ENCODE measurements at regions not wholly inside any gene's neighbourhood (a gene's known extent, or its start where the extent isn't known, plus 50 kb on each side); places are given as distances from the start of the nearest gene placed in this dataset.
"Not testable (repeated sequence)": the region's sequence is repeated elsewhere in the genome, so short reads cannot be mapped to it uniquely, and the experiment has no call there.

GRCh38 chr13:62375653-62376052 is 960.0 kb upstream of the PCDH20 start (continued):
- TF ChIP-seq SMAD1 (IDR thresholded peaks at IDR 0.05; ENCODE audit: low read depth, partially characterized antibody) (no peak), SREBF2 (IDR thresholded peaks at IDR 0.05; ENCODE audit: low read length) (no peak), IKZF2 (IDR thresholded peaks at IDR 0.05) (no peak), MYB (IDR thresholded peaks at IDR 0.05; ENCODE audit: borderline replicate concordance, low read depth, low read length) (no peak), ZBTB33 (IDR thresholded peaks at IDR 0.05) (no peak), GATAD2B (conservative IDR thresholded peaks at IDR 0.05; ENCODE audit: low read depth) (no peak), FOS (IDR thresholded peaks at IDR 0.05; ENCODE audit: borderline replicate concordance, extremely low read depth, insufficient read length) (no peak), CHD4 (IDR thresholded peaks at IDR 0.05) (no peak)

GRCh38 chr13:62371737-62372136 is 956.1 kb upstream of the PCDH20 start:
- FAIRE-seq: no peak
- ChIA-PET CTCF (interaction anchor here (1.2 kb wide), 1 partner anchor 12 kb away, joined by 3 read pairs; no protein-coding TSS in a partner anchor), RAD21 (ENCODE audit: unreplicated experiment) (no interaction called here), SMC1A (ENCODE audit: uncharacterized antibody, unreplicated experiment) (no interaction called here), POLR2A (no interaction called here)
- no peaks in the 10 kb centered on the region for H3K36me3 ChIP-seq (ENCODE audit: control insufficient read depth in 2 of 2, insufficient read depth in 2 of 2, low read length in 1 of 2)
- H3K4me2 ChIP-seq (ENCODE audit: control insufficient read depth, insufficient read depth): no peak overlapping the region
- H3K4me3 ChIP-seq: no peak overlapping the region
- no TSS peak for BruUV-seq (replicated peaks)
- no peaks in the 10 kb centered on the region for H3K79me2 ChIP-seq (ENCODE audit: control insufficient read depth, insufficient read depth, low read length)
- WGBS (ENCODE audit: insufficient coverage, insufficient replicate concordance, low lambda C conversion rate, missing lambda C conversion rate): 0% methylated on average over 2 of the region's 2 CpGs
- in situ Hi-C loops (cut with MboI) (loop anchor here (25.0 kb wide), 1 partner anchor 484 kb away; no protein-coding TSS in a partner anchor), intact Hi-C loops (cut with micrococcal nuclease; ENCODE audit: unreplicated experiment) (no loop called here)
- H3K27ac ChIP-seq (ENCODE audit: control insufficient read depth, insufficient read depth): no peak overlapping the region
- DNase-seq (ENCODE audit: low read depth, low spot score): no peak
- H2AFZ ChIP-seq (ENCODE audit: control insufficient read depth, low read depth, low read length): no peak overlapping the region
- no peak for ATAC-seq
- H3K9ac ChIP-seq (ENCODE audit: control insufficient read depth, insufficient read depth, low read length): no peak overlapping the region
- no peaks in the 10 kb centered on the region for H3K27me3 ChIP-seq (replicated peaks in 1 of 2; ENCODE audit: control insufficient read depth in 2 of 2, insufficient read depth in 2 of 2, low read length in 1 of 2)
- no peaks in the 10 kb centered on the region for H3K9me3 ChIP-seq (replicated peaks; ENCODE audit: control insufficient read depth, insufficient read depth, low read length)
- H4K20me1 ChIP-seq (ENCODE audit: control insufficient read depth, insufficient read depth): no peaks in the 10 kb centered on the region
- H3K4me1 ChIP-seq (ENCODE audit: control insufficient read depth, insufficient read depth, low read length): no peaks in the 10 kb centered on the region
- no peak for TF ChIP-seq EZH2 (IDR thresholded peaks at IDR 0.05; ENCODE audit: borderline replicate concordance, control insufficient read depth, low read depth, low read length)
- TF ChIP-seq NR2C2 (IDR thresholded peaks at IDR 0.05; ENCODE audit: borderline replicate concordance, control insufficient read depth, insufficient read length, low read depth): no peak
- TF ChIP-seq SPI1 (IDR thresholded peaks at IDR 0.05; ENCODE audit: borderline replicate concordance, insufficient read depth, low read depth, low read length): no peak
- TF ChIP-seq TCF7 (IDR thresholded peaks at IDR 0.05; ENCODE audit: borderline replicate concordance): no peak
- TF ChIP-seq HDGF (IDR thresholded peaks at IDR 0.05): no peak
- no peak for TF ChIP-seq NFYA (IDR thresholded peaks at IDR 0.05; ENCODE audit: borderline replicate concordance, low read depth, low read length)

GRCh38 chr13:62367971-62368370 is 952.3 kb upstream of the PCDH20 start:
- H2AFZ ChIP-seq (ENCODE audit: control insufficient read depth, low read depth, low read length); H3K9ac ChIP-seq (ENCODE audit: control insufficient read depth, insufficient read depth, low read length); DNase-seq (ENCODE audit: low read depth, low spot score); H3K4me2 ChIP-seq (ENCODE audit: control insufficient read depth, insufficient read depth); intact Hi-C loops (cut with micrococcal nuclease; ENCODE audit: unreplicated experiment); H3K4me3 ChIP-seq; RAD21 ChIA-PET (ENCODE audit: unreplicated experiment); H3K9me3 ChIP-seq (replicated peaks; ENCODE audit: control insufficient read depth, insufficient read depth, low read length); H3K36me3 ChIP-seq (ENCODE audit: control insufficient read depth in 2 of 2, insufficient read depth in 2 of 2, low read length in 1 of 2); SMC1A ChIA-PET (ENCODE audit: uncharacterized antibody, unreplicated experiment); H4K20me1 ChIP-seq (ENCODE audit: control insufficient read depth, insufficient read depth); H3K4me1 ChIP-seq (ENCODE audit: control insufficient read depth, insufficient read depth, low read length); ATAC-seq; H3K27ac ChIP-seq (ENCODE audit: control insufficient read depth, insufficient read depth); POLR2A ChIA-PET; FAIRE-seq; H3K27me3 ChIP-seq (replicated peaks in 1 of 2; ENCODE audit: control insufficient read depth in 2 of 2, insufficient read depth in 2 of 2, low read length in 1 of 2); H3K79me2 ChIP-seq (ENCODE audit: control insufficient read depth, insufficient read depth, low read length); BruUV-seq (replicated peaks): not testable (repeated sequence)
- CTCF ChIA-PET: interaction anchor here (1.1 kb wide), 1 partner anchor 248 kb away, joined by 3 read pairs; no protein-coding TSS in a partner anchor
- 18% methylated on average over 3 of the region's 3 CpGs for WGBS (ENCODE audit: insufficient coverage, insufficient replicate concordance, low lambda C conversion rate, missing lambda C conversion rate)
- in situ Hi-C loops (cut with MboI): loop anchor here (25.0 kb wide), 1 partner anchor 481 kb away; no protein-coding TSS in a partner anchor
